AG09309 (cell line): ENCODE measurements at regions not wholly inside any gene's neighbourhood (a gene's known extent, or its start where the extent isn't known, plus 50 kb on each side); places are given as distances from the start of the nearest gene placed in this dataset.
"Not testable (repeated sequence)": the region's sequence is repeated elsewhere in the genome, so short reads cannot be mapped to it uniquely, and the experiment has no call there.

ENCODE experiments used
- DNase-seq: peaks from one replicate; pipeline ENCODE4 v3.0.0-alpha.2; 2010; ENCODE audit warnings: low read depth
- H3K4me3 ChIP-seq: 2 replicates; pipeline ENCODE4 v1.5.1; 2011; ENCODE audit warnings: mild to moderate bottlenecking, low read depth, low read length, moderate library complexity; ENCODE audit not compliant: control insufficient read depth
- CTCF ChIP-seq: IDR thresholded peaks from 2 replicates; pipeline ENCODE4 v1.5.1; 2011; ENCODE audit warnings: mild to moderate bottlenecking, low read depth, low read length, inconsistent platforms; ENCODE audit not compliant: insufficient read depth, control insufficient read depth; ENCODE audit errors: missing control alignments

GRCh38 chr3:10109-10996 is 186.2 kb upstream of the CHL1 start:
- DNase-seq, H3K4me3 ChIP-seq: not testable (repeated sequence)

GRCh38 chr3:11734-12133 is 184.8 kb upstream of the CHL1 start:
- TF ChIP-seq CTCF = no peak

GRCh38 chr3:14652-15051 is 181.9 kb upstream of the CHL1 start:
- H3K4me3 ChIP-seq = no peak overlapping the region
- DNase-seq = no peak
- no peak for TF ChIP-seq CTCF

More at GRCh38 chr3:11734-12133, 184.8 kb upstream of the CHL1 start:
- DNase-seq = no peak
- peak overlapping the region; percentile 36 for H3K4me3 ChIP-seq

GRCh38 chr3:16366-16765 is 180.2 kb upstream of the CHL1 start:
- no peak overlapping the region for H3K4me3 ChIP-seq
- no peak for TF ChIP-seq CTCF
- no peak for DNase-seq

- TF ChIP-seq CTCF = no peak
- no peak for DNase-seq
- H3K4me3 ChIP-seq = no peak overlapping the region
These were observed 176.1 kb upstream of the CHL1 start for GRCh38 chr3:20421-20820.

- TF ChIP-seq CTCF = no peak
- no peak for DNase-seq
- no peak overlapping the region for H3K4me3 ChIP-seq
These were observed 172.6 kb upstream of the CHL1 start for GRCh38 chr3:24006-24405.

- DNase-seq = no peak
- H3K4me3 ChIP-seq = no peak overlapping the region
- no peak for TF ChIP-seq CTCF
These were observed 171.5 kb upstream of the CHL1 start for GRCh38 chr3:25056-25455.

GRCh38 chr3:35985-36384 is 160.6 kb upstream of the CHL1 start:
- not testable (repeated sequence) for H3K4me3 ChIP-seq, DNase-seq

GRCh38 chr3:42871-43744 is 153.5 kb upstream of the CHL1 start:
- not testable (repeated sequence) for H3K4me3 ChIP-seq, DNase-seq
